A172 (cell line): ENCODE measurements at regions not wholly inside any gene's neighbourhood (a gene's known extent, or its start where the extent isn't known, plus 50 kb on each side); places are given as distances from the start of the nearest gene placed in this dataset.
"Not testable (repeated sequence)": the region's sequence is repeated elsewhere in the genome, so short reads cannot be mapped to it uniquely, and the experiment has no call there.

Experiments
- DNase-seq: peaks from one replicate; pipeline ENCODE4 v3.0.0-alpha.2; 2015; ENCODE audit warnings: low spot score

GRCh38 chr11:97865424-97866012 is 1155.2 kb upstream of the CNTN5 start:
- no peak for DNase-seq

DNA sequence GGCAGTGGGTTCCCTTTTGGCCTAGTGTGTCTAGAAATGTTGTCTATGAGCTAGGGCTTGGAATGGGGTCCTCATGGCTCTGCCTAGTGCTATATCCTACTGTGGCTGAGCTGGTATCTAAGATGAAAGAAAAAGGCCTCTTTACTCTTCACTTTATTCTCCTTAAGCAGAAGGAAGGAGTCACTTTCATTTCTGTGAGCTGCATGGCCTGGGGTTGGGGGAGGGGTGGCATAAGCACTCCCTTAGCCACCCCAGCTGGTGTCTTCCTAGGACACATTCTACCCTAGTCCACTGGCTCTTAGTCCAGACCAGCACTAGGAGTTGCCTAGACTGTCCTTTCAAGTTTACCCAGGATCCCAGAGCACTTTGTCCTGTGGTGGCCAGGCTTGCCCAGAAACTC is 1148.9 kb upstream of the CNTN5 start:
- DNase-seq, result no peak

- no peak for DNase-seq
These were observed 1140.5 kb upstream of the CNTN5 start for GRCh38 chr11:97880209-97880608.

- no peak for DNase-seq
These were observed 1137.7 kb upstream of the CNTN5 start for GRCh38 chr11:97883086-97883485.

DNA sequence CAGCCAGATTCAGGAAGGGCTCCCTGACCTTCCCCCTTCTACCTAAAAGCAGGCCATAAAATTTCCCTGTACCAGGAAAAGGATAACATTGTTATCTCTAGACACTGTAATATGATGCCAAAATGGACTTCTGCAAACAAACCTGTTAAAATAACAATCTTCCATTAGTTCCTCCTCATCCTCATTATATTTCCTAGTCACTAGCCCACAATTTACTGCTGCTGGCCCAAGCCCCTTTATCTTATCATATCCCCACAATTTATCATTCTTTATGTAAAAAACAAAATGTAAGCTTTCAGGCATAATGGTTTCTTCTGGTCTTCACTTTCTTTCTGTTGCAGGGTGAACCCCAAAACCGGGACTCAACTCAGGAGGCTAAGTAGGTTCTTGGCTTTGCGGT is 1132.1 kb upstream of the CNTN5 start:
- no peak for DNase-seq

DNA sequence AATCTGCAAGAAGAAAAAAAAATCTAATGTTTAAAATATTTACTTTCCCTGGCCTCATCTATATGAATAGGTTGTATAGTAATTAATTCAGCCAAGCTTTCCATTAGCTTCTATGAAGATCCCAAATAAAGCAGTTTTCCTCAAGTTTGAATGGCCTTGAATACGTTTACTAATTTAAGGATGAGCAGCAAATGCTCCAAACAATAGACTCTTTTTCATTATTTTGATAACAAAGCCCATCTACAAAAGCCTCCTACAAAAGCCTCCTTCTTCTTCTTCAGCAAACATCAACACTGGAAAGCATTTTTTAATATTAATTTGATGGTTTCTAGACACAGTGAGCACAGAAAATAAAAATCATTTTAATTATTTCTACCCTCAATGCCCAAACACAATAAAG is 1130.3 kb upstream of the CNTN5 start:
- no peak for DNase-seq

- DNase-seq, result no peak
These were observed 1127.1 kb upstream of the CNTN5 start for GRCh38 chr11:97893612-97894011.

DNA sequence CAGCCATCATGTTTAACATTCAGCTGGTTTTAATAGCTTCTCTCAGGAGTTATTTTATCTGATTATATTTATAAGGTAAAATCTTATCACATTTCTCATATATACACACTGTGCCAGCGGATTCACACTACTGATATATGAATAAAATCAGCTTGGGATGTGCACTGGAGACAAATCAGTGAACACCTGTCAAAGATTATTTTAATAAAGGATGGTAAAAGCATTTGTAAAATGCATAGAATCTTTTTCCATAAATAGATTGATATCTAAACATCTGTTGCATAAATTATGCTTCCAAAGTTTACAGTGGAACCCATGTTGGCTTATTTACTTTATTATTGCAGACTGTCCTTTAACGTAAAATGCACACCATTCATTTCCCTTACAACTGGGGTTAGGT is 1125.8 kb upstream of the CNTN5 start:
- no peak for DNase-seq

- DNase-seq, result no peak
These were observed 1125.2 kb upstream of the CNTN5 start for GRCh38 chr11:97895572-97895971.

DNA sequence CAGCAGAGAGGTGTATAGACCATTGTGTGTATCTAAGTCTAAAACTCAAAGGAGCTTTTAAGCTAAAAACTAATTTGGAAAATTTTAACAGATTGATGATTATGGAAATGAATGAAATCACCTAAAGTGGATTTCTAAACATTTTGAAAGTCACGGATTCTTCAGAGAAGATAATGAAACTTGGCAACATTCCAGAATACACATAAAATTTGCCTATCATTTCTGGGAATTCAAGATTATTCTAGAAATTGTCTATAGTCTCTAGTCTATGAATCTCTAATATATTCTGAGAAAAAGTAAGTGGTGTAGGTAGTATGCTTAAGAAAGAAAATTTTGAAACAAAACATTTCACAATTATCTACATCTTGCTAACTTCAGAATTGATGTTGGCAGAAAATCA is 1117.9 kb upstream of the CNTN5 start:
- DNase-seq, result no peak

DNA sequence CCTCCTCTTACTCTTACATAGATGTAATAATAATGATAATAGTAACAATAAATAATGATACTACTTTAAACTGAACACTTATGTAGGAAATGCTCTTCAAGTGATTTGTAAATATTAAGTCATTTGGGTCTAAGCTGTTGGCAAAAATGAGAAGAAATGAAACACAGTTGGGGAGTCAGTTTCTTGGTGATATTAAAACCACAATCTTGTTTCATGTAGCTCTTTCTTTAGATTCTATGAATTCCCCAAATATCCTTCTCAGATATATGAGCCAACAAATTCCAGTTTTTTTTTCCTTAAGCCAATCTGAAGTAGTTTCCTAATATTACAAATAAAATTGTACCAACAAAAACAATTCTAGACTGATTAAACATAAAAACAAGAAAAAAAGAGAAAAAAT is 1115.6 kb upstream of the CNTN5 start:
- DNase-seq, result no peak

DNA sequence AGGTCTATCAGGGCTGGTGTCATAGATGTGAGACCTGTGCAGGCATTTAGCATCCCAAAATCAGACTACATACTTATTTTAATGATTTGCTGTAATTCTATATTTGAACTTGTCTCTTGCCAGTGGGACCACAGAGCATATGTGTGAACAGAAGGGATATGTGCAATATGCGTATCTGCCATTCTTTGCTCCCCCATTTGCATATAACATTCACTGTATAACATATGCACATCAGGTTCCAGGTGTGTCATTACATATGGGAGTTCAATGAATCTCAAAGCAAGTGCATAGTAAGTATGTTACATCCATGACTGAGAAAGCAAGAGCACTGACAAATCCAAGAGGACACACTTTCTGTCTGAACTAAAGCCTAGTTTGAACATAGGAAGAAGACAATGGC is 1115.1 kb upstream of the CNTN5 start:
- DNase-seq, result no peak

DNA sequence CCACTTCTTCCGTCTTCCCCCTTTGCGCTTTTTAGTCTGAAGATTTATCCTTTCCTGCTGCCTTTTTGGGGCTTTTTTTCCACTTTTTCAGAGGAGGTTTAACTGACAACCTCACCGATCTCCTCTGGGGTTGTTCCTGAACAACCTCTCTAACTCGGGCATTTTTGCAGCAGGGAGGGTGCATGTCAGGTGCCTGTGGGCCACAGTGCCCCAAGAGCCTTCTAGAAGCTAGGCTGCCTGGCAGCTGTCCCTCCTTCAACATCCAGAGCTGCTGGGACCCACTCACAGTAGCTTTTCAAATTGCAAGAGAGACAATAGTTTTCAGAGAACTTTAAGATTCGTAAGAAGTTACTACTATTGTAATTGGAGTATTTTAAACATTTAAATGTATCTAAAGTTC is 1112.4 kb upstream of the CNTN5 start:
- no peak for DNase-seq

DNA sequence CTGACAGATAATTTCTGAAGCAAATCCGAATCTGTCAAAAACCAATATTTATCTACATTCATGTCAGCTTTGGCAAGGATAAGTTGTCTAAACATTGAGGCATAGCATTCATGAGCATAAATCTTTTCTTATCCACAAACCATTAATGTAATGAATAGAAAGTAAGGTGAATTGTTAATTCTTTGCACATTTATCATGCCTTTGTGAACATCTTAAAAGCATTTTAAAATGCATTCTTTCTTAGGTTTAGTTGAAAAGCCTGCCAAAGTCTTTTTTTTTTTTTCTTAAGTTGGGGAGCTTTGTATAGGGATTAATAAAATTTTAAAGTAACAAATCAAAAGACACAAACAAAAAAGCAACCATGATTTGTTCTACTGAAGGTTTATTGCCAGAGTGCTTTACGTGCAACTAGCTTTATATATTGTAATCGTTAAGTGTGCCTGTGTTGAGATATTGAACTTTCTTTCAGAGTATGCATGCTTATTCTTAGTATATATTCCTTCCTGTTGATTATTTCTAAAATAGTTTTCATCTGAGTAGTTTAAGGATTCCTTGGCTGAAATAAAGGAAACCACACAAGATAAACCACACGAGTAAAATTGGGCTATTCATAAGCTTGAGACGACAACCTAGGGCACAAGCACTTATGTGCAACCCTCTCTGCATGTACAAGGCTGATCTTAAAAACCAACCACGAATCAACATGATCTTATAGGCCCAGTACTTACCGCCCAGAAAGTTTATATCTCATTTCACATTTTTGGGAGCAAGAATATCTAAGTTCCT is 1110.9 kb upstream of the CNTN5 start:
- no peak for DNase-seq

GRCh38 chr11:97912629-97913028 is 1108.1 kb upstream of the CNTN5 start:
- DNase-seq, result no peak

GRCh38 chr11:97922933-97923332 is 1097.8 kb upstream of the CNTN5 start:
- DNase-seq, result not testable (repeated sequence)

GRCh38 chr11:97934572-97935208 is 1086.1 kb upstream of the CNTN5 start:
- no peak for DNase-seq

- peak; percentile 44 for DNase-seq
These were observed 1083.2 kb upstream of the CNTN5 start for GRCh38 chr11:97937501-97937900.

DNA sequence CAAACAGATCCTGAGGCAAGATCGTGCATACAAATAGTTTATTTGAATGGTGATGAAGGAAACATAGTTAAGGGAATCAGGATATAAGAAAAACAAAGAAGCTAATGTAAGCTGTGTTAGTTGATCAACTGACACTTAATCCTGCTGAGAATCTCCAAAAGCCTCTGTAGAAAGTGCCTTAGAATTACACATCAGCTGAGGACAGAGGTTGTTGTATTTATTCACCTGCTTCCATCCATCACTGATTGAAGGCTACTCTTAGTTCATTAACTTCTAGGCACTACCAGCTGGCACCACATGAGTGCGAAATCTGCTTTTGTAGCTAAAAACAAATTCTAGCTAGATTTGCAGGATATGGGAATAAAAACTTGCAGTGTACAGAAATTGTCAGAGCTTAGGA is 1082.0 kb upstream of the CNTN5 start:
- no peak for DNase-seq

DNA sequence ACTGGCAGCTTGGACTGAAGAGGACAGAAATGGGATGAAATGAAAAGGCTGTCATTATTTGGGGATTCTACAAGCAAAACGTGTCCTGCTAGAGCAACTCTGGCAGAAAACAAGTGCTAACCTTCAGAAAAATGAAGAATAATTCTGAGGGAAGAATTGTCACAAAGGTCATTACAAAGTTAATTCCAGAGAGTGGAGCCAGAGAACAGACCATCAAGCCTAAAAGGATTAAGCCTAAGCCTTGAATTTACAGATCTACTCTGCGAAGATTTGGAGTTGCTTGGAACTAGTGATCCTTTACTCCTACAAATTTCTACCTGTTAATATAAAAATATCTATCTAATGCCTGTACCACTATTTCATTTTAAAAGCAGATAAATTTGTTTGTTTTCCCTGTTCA is 1077.3 kb upstream of the CNTN5 start:
- no peak for DNase-seq

DNA sequence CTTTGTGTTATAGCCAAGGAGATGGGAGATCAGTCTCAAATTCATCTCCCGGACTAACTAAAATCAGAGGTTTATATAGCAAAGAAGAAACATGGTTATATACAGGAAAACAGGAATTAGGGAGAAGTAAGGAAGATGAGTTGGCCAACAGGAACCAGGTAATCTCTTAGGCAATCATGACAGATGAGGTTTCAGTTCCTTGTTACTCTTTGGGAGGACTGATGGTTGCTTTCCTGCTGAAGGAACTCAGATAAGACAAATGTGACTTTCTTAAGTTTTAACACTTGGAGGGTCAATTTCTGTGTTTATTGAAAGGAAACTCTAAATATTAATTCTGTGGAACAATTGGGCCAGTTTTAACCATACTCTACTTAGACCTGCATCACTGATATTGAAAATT is 1072.0 kb upstream of the CNTN5 start:
- no peak for DNase-seq

DNA sequence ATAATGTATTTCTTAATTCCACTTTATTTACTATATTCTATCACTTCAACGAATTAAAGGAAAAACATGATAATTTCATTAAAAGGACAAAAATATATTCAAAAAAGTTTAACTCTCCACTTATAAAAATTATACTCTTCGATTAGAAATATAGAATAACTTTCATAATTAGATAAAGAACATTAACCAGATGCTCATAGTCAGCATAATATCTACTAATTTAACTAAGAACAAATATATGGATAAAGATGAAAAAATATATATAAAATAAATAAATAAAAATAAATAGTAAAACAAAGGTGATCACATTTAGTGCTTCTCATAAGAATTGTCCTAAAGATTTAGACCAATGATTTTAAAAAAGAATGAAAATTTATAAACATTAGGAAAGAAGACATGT is 1065.2 kb upstream of the CNTN5 start:
- DNase-seq, result no peak

DNA sequence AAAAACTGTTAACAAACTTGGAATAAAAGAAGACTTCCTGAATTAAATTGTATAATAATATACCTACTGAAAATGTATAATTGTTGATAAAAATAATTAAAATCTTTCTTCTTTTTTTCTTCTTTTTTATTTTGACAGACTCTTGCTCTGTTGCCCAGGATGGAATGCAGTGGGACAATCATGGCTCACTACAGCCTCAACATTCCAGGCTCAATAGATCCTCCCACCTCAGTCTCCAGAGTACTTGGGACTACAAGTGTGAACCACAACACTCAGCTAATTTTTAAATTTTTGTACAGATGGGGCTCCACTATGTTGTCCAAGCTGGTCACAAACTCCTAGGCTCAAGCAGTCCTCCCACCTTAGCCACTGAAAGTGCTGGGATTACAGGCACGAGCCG is 1063.8 kb upstream of the CNTN5 start:
- DNase-seq, result no peak
